ENCODE measurements at regions not wholly inside any gene's neighbourhood (a gene's known extent, or its start where the extent isn't known, plus 50 kb on each side); places are given as distances from the start of the nearest gene placed in this dataset.

GRCh38 chr3:153319705-153320554 lies 157.9 kb downstream of the RAP2B start:
- no TSS peak for BruUV-seq (replicated peaks)
- H3K4me1 ChIP-seq (ENCODE audit: control insufficient read depth, insufficient read depth, low read length) = no peaks in the 10 kb centered on the region
- ATAC-seq = 0 out of 3 replicates have a peak, but pooled peaks have one; percentile 22
- no peaks in the 10 kb centered on the region for H3K79me2 ChIP-seq (ENCODE audit: control insufficient read depth, insufficient read depth, low read length)
- H4K20me1 ChIP-seq (ENCODE audit: control insufficient read depth, insufficient read depth) = no peaks in the 10 kb centered on the region
- TF ChIP-seq CEBPZ (IDR thresholded peaks at IDR 0.05; ENCODE audit: low read depth, low read length) (no peak), JUNB (IDR thresholded peaks at IDR 0.05) (no peak), HSF1 (IDR thresholded peaks at IDR 0.05; ENCODE audit: low read depth, low read length) (no peak), SMARCA5 (IDR thresholded peaks at IDR 0.05) (no peak), MAX (IDR thresholded peaks at IDR 0.05; ENCODE audit: low read depth, low read length) (no peak), ZSCAN29 (IDR thresholded peaks at IDR 0.05) (no peak), MEF2A (IDR thresholded peaks at IDR 0.05; ENCODE audit: insufficient read depth, low read depth, low read length) (no peak)
- H3K4me3 ChIP-seq = no peak overlapping the region
- ChIA-PET POLR2A (no interaction called here), SMC1A (ENCODE audit: uncharacterized antibody, unreplicated experiment) (interaction anchor here (1.0 to 1.5 kb wide), 2 partner anchors 9 to 15 kb away, joined by 3 read pairs; no protein-coding TSS in a partner anchor), RAD21 (ENCODE audit: unreplicated experiment) (no interaction called here), CTCF (interaction anchor here (0.9 kb wide), 1 partner anchor 277 kb away, joined by 3 read pairs; no protein-coding TSS in a partner anchor)
- no peaks in the 10 kb centered on the region for H3K27me3 ChIP-seq (replicated peaks in 1 of 2; ENCODE audit: control insufficient read depth in 2 of 2, insufficient read depth in 2 of 2, low read length in 1 of 2)
- no peaks in the 10 kb centered on the region; the same call in 2 of the 3 replicates for H3K9me3 ChIP-seq (replicated peaks; ENCODE audit: control insufficient read depth, insufficient read depth, low read length)
- no peak for FAIRE-seq
- intact Hi-C loops (cut with micrococcal nuclease; ENCODE audit: unreplicated experiment) = no loop called here
- DNase-seq (ENCODE audit: low read depth, low spot score) = no peak
- 0 out of 2 replicates have a peak overlapping the region, but pooled peaks have one; percentile 3 for H3K4me2 ChIP-seq (ENCODE audit: control insufficient read depth, insufficient read depth)
- 26% methylated on average over 2 of the region's 2 CpGs for WGBS (ENCODE audit: insufficient coverage, insufficient replicate concordance, low lambda C conversion rate, missing lambda C conversion rate)
- in situ Hi-C loops (cut with MboI) = no loop called here
- no peak overlapping the region for H3K27ac ChIP-seq (ENCODE audit: control insufficient read depth, insufficient read depth)
- peak overlapping the region; percentile 41 for H2AFZ ChIP-seq (ENCODE audit: control insufficient read depth, low read depth, low read length)
- H3K36me3 ChIP-seq (ENCODE audit: control insufficient read depth in 2 of 2, insufficient read depth in 2 of 2, low read length in 1 of 2) = no peaks in the 10 kb centered on the region
- H3K9ac ChIP-seq (ENCODE audit: control insufficient read depth, insufficient read depth, low read length) = no peak overlapping the region

Measured in GM12878 (cell line).